Endothelial cell of umbilical vein (primary cell): ENCODE measurements at regions not wholly inside any gene's neighbourhood (a gene's known extent, or its start where the extent isn't known, plus 50 kb on each side); places are given as distances from the start of the nearest gene placed in this dataset.

Experiments
- BruUV-seq: library from RNA; stranded (reverse); fragments of 400-500 nt; replicated peaks from 2 replicates; lab custom pipeline; 2021; lab: Mats Ljungman, UMichigan
- CTCF ChIA-PET: fragments of 300-600, 350-600 bp; sonication (Branson Sonifier 250); formaldehyde crosslinking; loops from one replicate; lab custom pipeline; 2021; ENCODE audit warnings: antibody characterized with exemption, inconsistent platforms; lab: Charles Lee
- POLR2A ChIA-PET: fragments of 300-600, 350-600 bp; sonication (Branson Sonifier 250); formaldehyde crosslinking; loops from one replicate; lab custom pipeline; 2021; ENCODE audit warnings: antibody characterized with exemption, inconsistent platforms; lab: Charles Lee
- DNase-seq: peaks from one replicate; pipeline ENCODE4 v3.0.0-alpha.2; 2011; ENCODE audit warnings: low read depth, low spot score
- FAIRE-seq: peaks from 2 replicates; lab custom pipeline; 2011; peaks lifted over from hg19 to GRCh38; lab: Jason Lieb, UNC
- H2AFZ ChIP-seq: 2 replicates; pipeline ENCODE4 v1.6.0; 2012; ENCODE audit warnings: low read depth, low read length, control low read depth, inconsistent platforms
- H3K27ac ChIP-seq: 2 replicates; pipeline ENCODE4 v1.5.1; 2011; ENCODE audit warnings: low read depth, mild to moderate bottlenecking, control low read depth, low read length, moderate library complexity; ENCODE audit not compliant: insufficient read depth
- H3K27me3 ChIP-seq, 2 experiments: 2 replicates each; pipeline versions ENCODE4 v1.6.0 to v1.6.1; 2011; ENCODE audit warnings: low read length in 2 of 2, mixed read lengths in 1 of 2; ENCODE audit not compliant: control insufficient read depth in 2 of 2, insufficient read depth in 2 of 2
- H3K36me3 ChIP-seq, 2 experiments: 2 replicates in 1 of 2; 3 replicates in 1 of 2; pipeline ENCODE4 v1.5.1; 2011; ENCODE audit warnings: low read length in 2 of 2, mild to moderate bottlenecking in 1 of 2, moderate library complexity in 1 of 2; ENCODE audit not compliant: control insufficient read depth in 2 of 2, insufficient read depth in 2 of 2; ENCODE audit errors: extremely low read depth in 1 of 2
- H3K4me1 ChIP-seq: 3 replicates; pipeline ENCODE4 v1.5.1; 2011; ENCODE audit warnings: mild to moderate bottlenecking, low read length; ENCODE audit not compliant: control insufficient read depth, insufficient read depth; ENCODE audit errors: extremely low read depth
- H3K4me2 ChIP-seq: 2 replicates; pipeline ENCODE4 v1.6.1; 2011; ENCODE audit warnings: low read length, control low read depth, mixed read lengths; ENCODE audit not compliant: insufficient read depth
- H3K4me3 ChIP-seq, 3 experiments: fragments of 200-600 bp in 1 of 3; sonication (generic), shearing (Covaris generic) in 1 of 3; replicated peaks in 1 of 3; 2 replicates each; pipeline ENCODE4 v1.5.1; 2011 to 2016; ENCODE audit warnings: control low read depth in 3 of 3, low read length in 3 of 3, mild to moderate bottlenecking in 2 of 3, inconsistent platforms in 1 of 3, low read depth in 1 of 3, moderate library complexity in 1 of 3; ENCODE audit not compliant: insufficient read depth in 1 of 3
- H3K79me2 ChIP-seq: 2 replicates; pipeline ENCODE4 v1.6.0; 2012; ENCODE audit warnings: low read length, inconsistent platforms; ENCODE audit not compliant: control insufficient read depth, insufficient read depth
- H3K9ac ChIP-seq: replicated peaks from 2 replicates; pipeline ENCODE3; 2011; ENCODE audit warnings: low read length, control low read depth; ENCODE audit not compliant: insufficient read depth; ENCODE audit errors: extremely low read depth
- H3K9me1 ChIP-seq: replicated peaks from 3 replicates; pipeline ENCODE4 v1.6.0; 2011; ENCODE audit warnings: mild to moderate bottlenecking, low read length; ENCODE audit not compliant: control insufficient read depth, insufficient read depth; ENCODE audit errors: extremely low read depth
- H3K9me3 ChIP-seq: replicated peaks from 2 replicates; pipeline ENCODE4 v1.5.1; 2012; ENCODE audit warnings: low read length, inconsistent platforms; ENCODE audit not compliant: control insufficient read depth, insufficient read depth
- H4K20me1 ChIP-seq: replicated peaks from 2 replicates; pipeline ENCODE3; 2011; ENCODE audit warnings: mild to moderate bottlenecking, low read length; ENCODE audit not compliant: control insufficient read depth, insufficient read depth; ENCODE audit errors: extremely low read depth
- CTCF ChIP-seq, 2 donors: IDR thresholded peaks; 1 replicate in 1 of 2; 2 replicates in 1 of 2; pipeline ENCODE4 v1.5.1; 2011; ENCODE audit warnings: low read length in 2 of 2, mild to moderate bottlenecking in 2 of 2, moderate library complexity in 2 of 2, control low read depth in 1 of 2, inconsistent platforms in 1 of 2, low read depth in 1 of 2; ENCODE audit not compliant: insufficient read depth in 1 of 2; ENCODE audit errors: extremely low read depth in 1 of 2
- EZH2 ChIP-seq: IDR thresholded peaks from 2 replicates; pipeline ENCODE4 v1.6.1; 2012; ENCODE audit warnings: borderline replicate concordance, low read depth, mild to moderate bottlenecking, moderate library complexity, low read length, inconsistent platforms; ENCODE audit not compliant: severe bottlenecking
- FOS ChIP-seq: IDR thresholded peaks from 2 replicates; pipeline ENCODE4 v1.6.1; 2011; ENCODE audit warnings: mild to moderate bottlenecking, low read length, moderate library complexity, borderline replicate concordance; ENCODE audit not compliant: insufficient read depth
- GATA2 ChIP-seq: IDR thresholded peaks from 2 replicates; pipeline ENCODE4 v1.7.0; 2011; ENCODE audit warnings: low read depth, mild to moderate bottlenecking, moderate library complexity, mixed read lengths, low read length; ENCODE audit not compliant: insufficient read length, insufficient read depth
- JUN ChIP-seq: IDR thresholded peaks from 2 replicates; pipeline ENCODE4 v1.6.1; 2011; ENCODE audit warnings: borderline replicate concordance, low read depth; ENCODE audit not compliant: insufficient read length, insufficient read depth
- MAX ChIP-seq: IDR thresholded peaks from 2 replicates; pipeline ENCODE4 v1.6.1; 2011; ENCODE audit not compliant: insufficient read depth, insufficient read length
- MYC ChIP-seq: IDR thresholded peaks from one replicate; pipeline ENCODE4 v1.6.1; 2011; ENCODE audit warnings: mild to moderate bottlenecking, low read depth, low read length
- POLR2A ChIP-seq: IDR thresholded peaks from 2 replicates; pipeline ENCODE4 v1.6.1; 2012; ENCODE audit warnings: low read depth, mild to moderate bottlenecking, control low read depth, low read length
- POLR2AphosphoS5 ChIP-seq: IDR thresholded peaks from 2 replicates; pipeline ENCODE4 v1.6.1; 2012; ENCODE audit warnings: low read depth, mild to moderate bottlenecking, control low read depth, low read length, moderate library complexity; ENCODE audit not compliant: insufficient read depth
- dilution Hi-C: fragments of 300-500 bp; cut with MboI; formaldehyde crosslinking; loops from one replicate; pipeline ENCODE4 v1.15.0; 2019; ENCODE audit warnings: low sequenced_read_pairs; ENCODE audit not compliant: extremely low pct_ligation_motif_present
- intact Hi-C: fragments of 100-400 bp; cut with micrococcal nuclease; formaldehyde crosslinking; loops from one replicate; pipeline ENCODE4 v1.10.0; 2022

- FAIRE-seq = no peak
- no peaks in the 10 kb centered on the region for H4K20me1 ChIP-seq
- ChIA-PET POLR2A (no interaction called here), CTCF (no interaction called here)
- H3K27me3 ChIP-seq = no peaks in the 10 kb centered on the region
- intact Hi-C loops = no loop called here
- H3K9ac ChIP-seq = no peak overlapping the region
- no peak overlapping the region for H3K4me2 ChIP-seq
- peaks cover 2% of the 10 kb centered on the region for H3K9me1 ChIP-seq
- no peaks in the 10 kb centered on the region for H3K79me2 ChIP-seq
- H3K36me3 ChIP-seq = no peaks in the 10 kb centered on the region
- dilution Hi-C loops = no loop called here
- no TSS peak for BruUV-seq
- no peak overlapping the region for H3K27ac ChIP-seq
- no peak for TF ChIP-seq EZH2
- no peak for TF ChIP-seq CTCF (IDR thresholded peaks at IDR 0.05; ENCODE audit: extremely low read depth in 1 of 2, insufficient read depth in 1 of 2, low read depth in 1 of 2, low read length in 2 of 2)
- TF ChIP-seq GATA2 = no peak
- TF ChIP-seq MYC = no peak
- no peak for TF ChIP-seq FOS
- no peak for TF ChIP-seq JUN
- no peak for TF ChIP-seq MAX
- TF ChIP-seq POLR2A = no peak
- no peak for TF ChIP-seq POLR2AphosphoS5
- no peak overlapping the region for H2AFZ ChIP-seq
- no peak for DNase-seq
- no peaks in the 10 kb centered on the region for H3K4me1 ChIP-seq
- H3K9me3 ChIP-seq = no peaks in the 10 kb centered on the region
- H3K4me3 ChIP-seq = no peak overlapping the region
These were observed 213.6 kb upstream of the CSNK1A1L start for GRCh38 chr13:37319031-37319443.
